ENCODE measurements at regions not wholly inside any gene's neighbourhood (a gene's known extent, or its start where the extent isn't known, plus 50 kb on each side); places are given as distances from the start of the nearest gene placed in this dataset.

- 86 to 89% methylated on average over 12 to 13 of the region's 14 CpGs for WGBS, 2 donors
- intact Hi-C loops (cut with DNase I), result no loop called here
- DNase-seq, result no peak
Observed at GRCh38 chr22:27541836-27542235, 259.7 kb downstream of the MN1 start.

GRCh38 chr22:27542602-27543001 is 259.0 kb downstream of the MN1 start:
- no peak for TF ChIP-seq CTCF (IDR thresholded peaks at IDR 0.05)
- TF ChIP-seq POLR2A (IDR thresholded peaks at IDR 0.05), result no peak
- Histone ChIP-seq H3K9me3 (no peaks in the 10 kb centered on the region), H3K27me3 (no peaks in the 10 kb centered on the region), H3K4me3 (replicated peaks in 1 of 3) (no peak overlapping the region), H3K36me3 (no peaks in the 10 kb centered on the region), H3K27ac (no peak overlapping the region), H3K4me1 (no peaks in the 10 kb centered on the region)
- WGBS, 2 donors, result 76 to 85% methylated on average over 5 to 6 of the region's 6 CpGs
- no peak for DNase-seq
- intact Hi-C loops (cut with DNase I), result no loop called here

More at GRCh38 chr22:27541836-27542235, 259.7 kb downstream of the MN1 start:
- Histone ChIP-seq H3K4me3 (replicated peaks in 1 of 3) (no peak overlapping the region), H3K27ac (no peak overlapping the region), H3K4me1 (no peaks in the 10 kb centered on the region), H3K9me3 (no peaks in the 10 kb centered on the region), H3K27me3 (no peaks in the 10 kb centered on the region), H3K36me3 (no peaks in the 10 kb centered on the region)
- TF ChIP-seq CTCF (IDR thresholded peaks at IDR 0.05) (no peak), POLR2A (IDR thresholded peaks at IDR 0.05) (no peak)

GRCh38 chr22:27543460-27543859 is 258.1 kb downstream of the MN1 start:
- Histone ChIP-seq H3K4me3 (replicated peaks in 1 of 3) (no peak overlapping the region), H3K36me3 (no peaks in the 10 kb centered on the region), H3K4me1 (no peaks in the 10 kb centered on the region), H3K27ac (no peak overlapping the region), H3K27me3 (no peaks in the 10 kb centered on the region), H3K9me3 (no peaks in the 10 kb centered on the region)
- no peak for DNase-seq
- TF ChIP-seq CTCF (IDR thresholded peaks at IDR 0.05) (no peak), POLR2A (IDR thresholded peaks at IDR 0.05) (no peak)
- intact Hi-C loops (cut with DNase I), result no loop called here
- 69 to 91% methylated on average over 2 of the region's 2 CpGs for WGBS, 2 donors

DNA sequence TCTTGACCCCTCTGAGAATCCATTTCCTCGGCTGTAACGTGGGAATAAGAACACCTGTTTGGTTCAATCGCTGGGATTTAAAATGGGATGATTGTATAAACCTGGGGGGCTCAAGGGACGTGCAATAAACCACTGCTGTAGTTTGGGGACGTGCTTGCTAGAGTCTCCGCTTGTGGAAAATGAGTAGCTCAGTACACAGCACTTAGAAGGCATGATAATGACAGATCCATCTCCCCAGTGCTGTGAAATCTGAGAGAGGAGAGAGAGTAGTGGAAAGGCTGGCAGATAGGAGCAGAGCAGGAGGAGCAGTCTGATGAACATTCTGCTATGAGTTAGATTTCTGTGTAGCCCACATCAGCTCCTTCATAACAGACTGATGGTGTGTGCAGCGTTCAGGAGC is 256.5 kb downstream of the MN1 start:
- Histone ChIP-seq H3K27ac (no peak overlapping the region), H3K4me3 (replicated peaks in 1 of 3) (no peak overlapping the region), H3K9me3 (no peaks in the 10 kb centered on the region), H3K4me1 (no peaks in the 10 kb centered on the region), H3K27me3 (no peaks in the 10 kb centered on the region), H3K36me3 (no peaks in the 10 kb centered on the region)
- TF ChIP-seq CTCF (IDR thresholded peaks at IDR 0.05) (no peak), POLR2A (IDR thresholded peaks at IDR 0.05) (no peak)
- no peak for DNase-seq
- 79 to 82% methylated on average over 7 of the region's 7 CpGs for WGBS, 2 donors
- intact Hi-C loops (cut with DNase I), result no loop called here

GRCh38 chr22:27546157-27546935 is 255.2 kb downstream of the MN1 start:
- no peak for TF ChIP-seq POLR2A (IDR thresholded peaks at IDR 0.05)
- no peak for TF ChIP-seq CTCF (IDR thresholded peaks at IDR 0.05)
- 74 to 87% methylated on average over 16 to 18 of the region's 18 CpGs for WGBS, 2 donors
- no peak overlapping the region for H3K27ac ChIP-seq
- no peaks in the 10 kb centered on the region for H3K9me3 ChIP-seq
- intact Hi-C loops (cut with DNase I), result no loop called here
- H3K36me3 ChIP-seq, result no peaks in the 10 kb centered on the region
- no peaks in the 10 kb centered on the region for H3K27me3 ChIP-seq
- no peak for DNase-seq
- no peaks in the 10 kb centered on the region for H3K4me1 ChIP-seq
- no peak overlapping the region for H3K4me3 ChIP-seq (replicated peaks in 1 of 3)
